ENCODE measurements at regions not wholly inside any gene's neighbourhood (a gene's known extent, or its start where the extent isn't known, plus 50 kb on each side); places are given as distances from the start of the nearest gene placed in this dataset.

DNA sequence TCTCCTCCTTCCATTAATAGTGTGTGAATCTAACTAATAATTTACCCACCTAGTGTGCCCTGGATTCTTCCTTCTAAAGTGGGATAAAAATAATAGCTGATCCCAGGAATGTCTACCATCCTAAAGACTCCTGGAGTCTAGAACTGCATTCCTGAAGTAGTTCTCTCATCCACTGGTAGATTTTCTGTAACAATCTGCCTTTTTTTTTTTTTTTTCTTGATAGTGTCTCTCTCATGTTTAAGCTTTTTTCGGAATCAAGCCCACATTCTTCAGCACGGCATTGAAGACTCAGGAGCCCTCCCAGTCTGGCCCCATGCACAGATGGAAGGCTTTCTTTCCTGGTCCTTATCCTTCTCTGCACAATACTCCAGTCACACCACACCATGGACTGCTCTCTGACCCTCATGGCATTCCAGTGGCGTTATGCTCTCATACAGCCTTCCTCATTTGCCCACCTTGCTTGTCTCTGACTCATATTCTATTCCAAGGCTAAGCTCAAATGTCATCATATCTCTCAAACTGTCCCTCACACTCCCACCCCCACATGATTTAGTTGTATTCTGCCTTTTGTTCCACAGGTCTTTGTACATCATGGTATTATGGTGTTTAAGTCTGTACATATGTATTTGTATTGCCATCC, 68.7 kb upstream of the FRY start:
- DNase-seq, result peak; percentile 20 to 50

GRCh38 chr13:31963631-31964030, 67.9 kb upstream of the FRY start:
- peak; percentile 22 to 65 for DNase-seq

DNA sequence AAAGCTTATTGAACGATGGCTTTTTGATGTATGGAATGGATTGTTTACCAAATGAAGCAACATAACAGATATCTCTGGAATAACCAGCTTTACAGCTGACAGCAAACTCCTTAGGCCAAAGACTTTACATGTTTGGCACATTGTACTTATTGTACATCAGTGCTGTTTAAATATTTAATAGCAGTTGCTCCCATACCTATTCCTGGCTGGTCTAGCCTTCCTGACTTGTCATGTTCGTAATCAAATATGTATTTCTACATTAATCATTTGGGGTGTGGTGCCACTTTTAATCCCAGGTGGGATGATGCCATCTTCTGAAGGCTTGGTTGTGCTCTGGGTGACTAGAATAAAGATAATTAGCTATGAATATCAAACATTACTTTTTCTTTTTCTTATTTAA, 67.4 kb upstream of the FRY start:
- no peak for DNase-seq

DNA sequence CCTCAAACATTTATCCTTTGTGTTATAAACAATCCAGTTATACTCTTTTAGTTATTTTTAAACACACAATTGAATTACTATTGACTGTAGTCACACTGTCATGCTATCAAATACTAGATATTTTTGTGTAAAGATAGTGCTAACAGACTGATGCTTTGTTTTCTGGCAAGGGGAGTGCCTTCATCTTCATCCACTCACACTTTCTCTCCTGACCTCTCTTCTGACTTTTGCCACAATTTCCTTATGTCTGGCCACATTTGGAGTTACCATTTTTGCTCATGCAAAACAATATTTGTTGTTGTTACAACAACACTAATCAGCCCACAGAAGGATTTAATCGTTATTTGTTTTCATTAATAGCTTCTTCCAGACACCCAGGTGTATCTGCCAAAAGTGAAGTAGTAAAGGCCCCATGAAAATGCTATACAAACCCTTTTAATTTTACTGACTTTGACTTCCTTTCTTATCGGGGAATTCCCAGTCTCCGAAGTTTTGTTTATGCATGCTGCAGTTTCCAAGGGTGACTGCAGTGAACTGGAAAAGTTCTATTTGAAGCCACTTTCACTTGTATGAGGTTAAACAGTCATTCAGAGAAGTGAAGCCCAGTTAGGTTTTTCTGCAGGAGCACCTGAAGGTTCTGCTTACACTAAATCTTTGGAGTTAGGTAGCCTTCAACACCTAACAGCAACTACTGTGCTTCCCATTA, 66.1 kb upstream of the FRY start:
- DNase-seq, result peak in 1 of 2 donors; percentile 9

- no peak for DNase-seq
Observed at GRCh38 chr13:31967155-31967554, 64.4 kb upstream of the FRY start.

- DNase-seq, result peak; percentile 68 to 73
Observed at GRCh38 chr13:31968473-31968872, 63.1 kb upstream of the FRY start.

DNA sequence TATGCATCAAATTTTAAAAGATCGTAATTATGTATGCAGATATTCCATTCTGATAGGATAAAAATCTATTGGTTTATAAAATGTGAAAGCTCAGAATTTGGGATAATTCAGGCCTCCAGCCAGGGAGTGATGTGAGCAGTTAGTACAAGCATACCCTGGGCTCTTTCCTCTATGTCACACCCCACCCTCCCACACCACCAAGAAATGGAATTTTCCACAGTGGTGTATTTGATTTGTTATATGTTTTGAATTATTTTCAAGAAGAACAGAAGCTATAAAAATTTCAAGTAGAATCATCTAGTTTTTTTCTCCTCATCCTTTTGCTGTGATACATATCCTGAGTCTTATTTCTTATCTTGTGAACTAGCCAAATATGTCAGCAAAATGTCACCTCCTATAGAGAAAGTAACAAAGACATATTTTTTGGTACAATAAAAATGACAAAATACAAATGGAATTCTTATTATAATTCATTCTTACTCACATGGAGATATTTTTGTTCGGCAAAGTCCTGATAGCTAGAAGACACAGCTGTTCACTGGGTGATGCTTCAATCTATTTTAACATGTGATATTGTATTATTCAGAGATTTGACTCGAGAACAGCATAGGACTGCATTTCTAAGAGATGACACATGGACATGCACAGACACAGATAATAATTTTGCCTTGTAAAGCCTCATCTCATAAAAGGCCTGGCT, 61.2 kb upstream of the FRY start:
- DNase-seq, result no peak

DNA sequence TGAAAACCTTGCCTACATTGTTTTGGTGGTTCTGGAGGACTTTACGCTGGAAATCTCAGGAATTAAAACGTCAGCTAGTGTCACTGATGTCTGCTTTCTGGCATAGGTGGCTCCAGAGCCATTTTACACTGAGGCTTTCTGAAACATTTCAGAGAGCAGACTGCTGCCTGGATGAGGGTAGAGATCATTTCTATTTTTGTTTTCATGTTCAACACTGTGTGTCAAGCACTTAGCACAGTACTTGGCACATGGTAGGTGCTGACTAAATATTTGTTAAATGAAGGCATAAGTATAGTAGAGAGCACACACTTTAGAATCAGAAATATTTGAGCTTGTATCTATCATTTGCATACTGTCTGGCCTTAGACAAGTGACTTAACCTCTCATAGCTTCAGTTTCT, 59.1 kb upstream of the FRY start:
- no peak for DNase-seq

GRCh38 chr13:31978021-31978420, 53.6 kb upstream of the FRY start:
- DNase-seq, result no peak

- DNase-seq, result no peak
Observed at GRCh38 chr13:31980830-31981229, 50.7 kb upstream of the FRY start.
